GM23248 (cell line): ENCODE measurements at regions not wholly inside any gene's neighbourhood (a gene's known extent, or its start where the extent isn't known, plus 50 kb on each side); places are given as distances from the start of the nearest gene placed in this dataset.

Experiments used
- EZH2 ChIP-seq: fragments of 200-600 bp; sonication (generic); IDR thresholded peaks from 2 replicates; pipeline ENCODE4 v1.6.1; 2018; ENCODE audit warnings: antibody characterized with exemption, mild to moderate bottlenecking; ENCODE audit not compliant: insufficient read depth, poor library complexity, severe bottlenecking
- EZH2phosphoT487 ChIP-seq: fragments of 200-600 bp; sonication (generic); IDR thresholded peaks from 2 replicates; pipeline ENCODE4 v1.6.1; 2018; ENCODE audit warnings: antibody characterized with exemption, moderate library complexity, mild to moderate bottlenecking, low read depth; ENCODE audit not compliant: insufficient read depth

- TF ChIP-seq EZH2 (no peak), EZH2phosphoT487 (no peak)
Measured at GRCh38 chr10:30185341-30185740, 126.0 kb upstream of the JCAD start.
